ENCODE measurements at regions not wholly inside any gene's neighbourhood (a gene's known extent, or its start where the extent isn't known, plus 50 kb on each side); places are given as distances from the start of the nearest gene placed in this dataset.

- no peak for TF ChIP-seq CTCF (IDR thresholded peaks at IDR 0.05; ENCODE audit: low read depth, low read length, missing control alignments)
- H3K4me3 ChIP-seq (ENCODE audit: low read depth, low read length): no peak overlapping the region
- DNase-seq (ENCODE audit: low read depth): no peak
These were observed 59.5 kb upstream of the IRF2BP2 start for GRCh38 chr1:234669499-234669898.

GRCh38 chr1:234668577-234668955 is 58.6 kb upstream of the IRF2BP2 start:
- no peak for TF ChIP-seq CTCF (IDR thresholded peaks at IDR 0.05; ENCODE audit: low read depth, low read length, missing control alignments)
- no peak for DNase-seq (ENCODE audit: low read depth)
- H3K4me3 ChIP-seq (ENCODE audit: low read depth, low read length): no peak overlapping the region

- DNase-seq (ENCODE audit: low read depth): no peak
- no peak overlapping the region for H3K4me3 ChIP-seq (ENCODE audit: low read depth, low read length)
- TF ChIP-seq CTCF (IDR thresholded peaks at IDR 0.05; ENCODE audit: low read depth, low read length, missing control alignments): no peak
These were observed 57.9 kb upstream of the IRF2BP2 start for GRCh38 chr1:234667600-234668576.

- no peak for DNase-seq (ENCODE audit: low read depth)
- TF ChIP-seq CTCF (IDR thresholded peaks at IDR 0.05; ENCODE audit: low read depth, low read length, missing control alignments): no peak
- no peak overlapping the region for H3K4me3 ChIP-seq (ENCODE audit: low read depth, low read length)
These were observed 56.8 kb upstream of the IRF2BP2 start for GRCh38 chr1:234666761-234667160.

- DNase-seq (ENCODE audit: low read depth): no peak
- no peak for TF ChIP-seq CTCF (IDR thresholded peaks at IDR 0.05; ENCODE audit: low read depth, low read length, missing control alignments)
- H3K4me3 ChIP-seq (ENCODE audit: low read depth, low read length): no peak overlapping the region
These were observed 56.1 kb upstream of the IRF2BP2 start for GRCh38 chr1:234665975-234666605.

- no peak for DNase-seq (ENCODE audit: low read depth)
- no peak for TF ChIP-seq CTCF (IDR thresholded peaks at IDR 0.05; ENCODE audit: low read depth, low read length, missing control alignments)
- no peak overlapping the region for H3K4me3 ChIP-seq (ENCODE audit: low read depth, low read length)
These were observed 52.2 kb upstream of the IRF2BP2 start for GRCh38 chr1:234662148-234662547.

Measured in GM12864 (cell line).